ENCODE measurements at regions not wholly inside any gene's neighbourhood (a gene's known extent, or its start where the extent isn't known, plus 50 kb on each side); places are given as distances from the start of the nearest gene placed in this dataset.

GRCh38 chr3:14252321-14253021 is 73.9 kb downstream of the LSM3 start:
- Histone ChIP-seq H3K4ac (ENCODE audit: low read depth, low read length) (peak overlapping the region; percentile 60), H2AK9ac (replicated peaks; ENCODE audit: low read depth, low read length, poor library complexity) (peak overlapping the region; percentile 15), H4K91ac (ENCODE audit: insufficient read depth, low read depth, low read length) (peak overlapping the region; percentile 66), H4K8ac (ENCODE audit: low read depth in 2 of 2, low read length in 2 of 2) (peak overlapping the region in 1 of 2 experiments; percentile 10; a peak in 1 of 4 replicates), H4K20me1 (ENCODE audit: insufficient read depth, low read length) (no peaks in the 10 kb centered on the region), H3K23ac (ENCODE audit: low read depth, low read length) (peak overlapping the region; percentile 15; the same call in 1 of the 2 replicates), H2BK5ac (ENCODE audit: low read depth, low read length, poor library complexity, severe bottlenecking) (no peak overlapping the region), H3K27ac (ENCODE audit: insufficient read depth, low read length) (no peak overlapping the region), H2BK15ac (ENCODE audit: low read depth, low read length) (peak overlapping the region; percentile 25; the same call in 2 of the 3 replicates), H3K18ac (ENCODE audit: low read depth, low read length) (no peak overlapping the region), H3K9ac (ENCODE audit: low read depth, low read length) (no peak overlapping the region), H2AFZ (replicated peaks; ENCODE audit: low read length, poor library complexity) (no peak overlapping the region), H3K56ac (ENCODE audit: extremely low read depth, insufficient read depth, low read length) (no peak overlapping the region), H2AK5ac (ENCODE audit: low read depth, low read length) (peak overlapping the region; percentile 55), H3K27me3 (ENCODE audit: control insufficient read depth, insufficient read depth, low read length) (no peaks in the 10 kb centered on the region), H3K4me3 (ENCODE audit: insufficient read depth, low read depth, low read length) (no peak overlapping the region), H3K9me3 (ENCODE audit: control insufficient read depth, insufficient read depth, low read length) (no peaks in the 10 kb centered on the region), H4K5ac (ENCODE audit: low read depth, low read length) (no peak overlapping the region), H3K4me2 (ENCODE audit: low read depth, low read length) (no peak overlapping the region), H3K9me1 (ENCODE audit: insufficient read depth, low read length) (peaks cover 17% of the 10 kb centered on the region; the same call in 1 of the 2 replicates), H2BK120ac (ENCODE audit: low read depth, low read length) (peak overlapping the region; percentile 85), H3K14ac (replicated peaks; ENCODE audit: low read depth, low read length) (no peak overlapping the region), H3K36me3 (ENCODE audit: control insufficient read depth, insufficient read depth, low read length) (no peaks in the 10 kb centered on the region), H3K4me1 (ENCODE audit: control insufficient read depth, insufficient read depth, low read length) (peaks cover 7% of the 10 kb centered on the region; the same call in 1 of the 2 replicates), H3K79me1 (ENCODE audit: low read depth in 1 of 2, low read length in 2 of 2) (no peaks in the 10 kb centered on the region), H2BK20ac (ENCODE audit: low read depth, low read length) (peak overlapping the region; percentile 53)
- intact Hi-C loops (cut with micrococcal nuclease) = no loop called here
- in situ Hi-C loops (cut with MboI; ENCODE audit: low sequenced_read_pairs) = no loop called here
- BruUV-seq (replicated peaks) = no TSS peak
- ATAC-seq (ENCODE audit: low read depth) = no peak; the same call in 1 of the 2 replicates
- POLR2A ChIA-PET (ENCODE audit: unreplicated experiment) = no interaction called here
- TF ChIP-seq USF2 (IDR thresholded peaks at IDR 0.05; ENCODE audit: low read depth, low read length) (no peak), CTCF (conservative IDR thresholded peaks at IDR 0.05; ENCODE audit: low read depth, low read length) (no peak), MAFK (IDR thresholded peaks at IDR 0.05; ENCODE audit: low read depth, low read length) (no peak), RFX5 (IDR thresholded peaks at IDR 0.05; ENCODE audit: low read depth, low read length) (no peak), POLR2A (IDR thresholded peaks at IDR 0.05; ENCODE audit: low read depth, low read length) (no peak), FOS (IDR thresholded peaks at IDR 0.05; ENCODE audit: low read depth, low read length) (no peak), NFE2L2 (IDR thresholded peaks at IDR 0.05; ENCODE audit: low read depth, low read length) (no peak), SMC3 (IDR thresholded peaks at IDR 0.05; ENCODE audit: low read depth, low read length) (no peak), ELK1 (IDR thresholded peaks at IDR 0.05; ENCODE audit: borderline replicate concordance, low read depth, low read length) (no peak), RCOR1 (IDR thresholded peaks at IDR 0.05; ENCODE audit: insufficient replicate concordance, low read length) (no peak), MAZ (IDR thresholded peaks at IDR 0.05; ENCODE audit: borderline replicate concordance, low read depth, low read length) (no peak)
- 75% methylated on average over 2 of the region's 11 CpGs; no CpG with 5 or more reads in 1 of the 2 experiments for WGBS, 2 experiments (ENCODE audit: extremely low coverage in 2 of 2, insufficient read length in 1 of 2)
- peak; percentile 14 for DNase-seq
- CTCF ChIA-PET = interaction anchor here (0.6 to 0.7 kb wide), 2 partner anchors 16 to 49 kb away, joined by 3 to 6 read pairs; no protein-coding TSS in a partner anchor
- dilution Hi-C loops (cut with HindIII; ENCODE audit: low sequenced_read_pairs, unreplicated experiment) = no loop called here
